Common myeloid progenitor, CD34-positive (primary cell): ENCODE measurements at regions not wholly inside any gene's neighbourhood (a gene's known extent, or its start where the extent isn't known, plus 50 kb on each side); places are given as distances from the start of the nearest gene placed in this dataset.
"Not testable (repeated sequence)": the region's sequence is repeated elsewhere in the genome, so short reads cannot be mapped to it uniquely, and the experiment has no call there.

Experiments used
- CTCF ChIA-PET: fragments of 350-600 bp; sonication (Branson Sonifier 250); formaldehyde crosslinking; loops from one replicate; lab custom pipeline; 2021; ENCODE audit warnings: antibody characterized with exemption; lab: Charles Lee
- POLR2A ChIA-PET: fragments of 350-600 bp; sonication (Branson Sonifier 250); formaldehyde crosslinking; loops from one replicate; lab custom pipeline; 2021; ENCODE audit warnings: antibody characterized with exemption; lab: Charles Lee
- DNase-seq, 3 donors: peaks; one replicate each; pipeline versions ENCODE4 v3.0.0 to v3.0.0-alpha.2; 2013
- H3K27ac ChIP-seq, 2 experiments: 1 replicate in 1 of 2; 2 replicates in 1 of 2; pipeline ENCODE4 v1.7.0; 2013; ENCODE audit warnings: inconsistent platforms in 2 of 2, low read length in 2 of 2, mild to moderate bottlenecking in 2 of 2, low read depth in 1 of 2, moderate library complexity in 1 of 2; ENCODE audit not compliant: severe bottlenecking in 2 of 2, insufficient read depth in 1 of 2, poor library complexity in 1 of 2
- H3K27me3 ChIP-seq, 5 experiments: replicated peaks in 2 of 5; 1 replicate in 3 of 5; 2 replicates in 2 of 5; pipeline versions ENCODE4 v1.6.1 to v1.7.0; 2013; ENCODE audit warnings: low read length in 4 of 5, mild to moderate bottlenecking in 2 of 5, moderate library complexity in 2 of 5, inconsistent platforms in 1 of 5; ENCODE audit not compliant: insufficient read depth in 5 of 5, control insufficient read depth in 4 of 5
- H3K36me3 ChIP-seq, 4 experiments: 1 replicate in 2 of 4; 2 replicates in 2 of 4; pipeline versions ENCODE4 v1.6.1 to v1.7.0; 2013; ENCODE audit warnings: low read length in 3 of 4, control low read depth in 1 of 4, mild to moderate bottlenecking in 1 of 4; ENCODE audit not compliant: control insufficient read depth in 4 of 4, insufficient read depth in 4 of 4
- H3K4me1 ChIP-seq, 4 experiments: 1 replicate in 3 of 4; 2 replicates in 1 of 4; pipeline versions ENCODE4 v1.6.1 to v1.7.1; 2013; ENCODE audit warnings: low read length in 3 of 4, mild to moderate bottlenecking in 3 of 4, control low read depth in 1 of 4, inconsistent platforms in 1 of 4, moderate library complexity in 1 of 4; ENCODE audit not compliant: control insufficient read depth in 4 of 4, insufficient read depth in 4 of 4; ENCODE audit errors: control extremely low read depth in 1 of 4
- H3K4me3 ChIP-seq, 7 experiments: 1 replicate in 4 of 7; 2 replicates in 3 of 7; pipeline versions ENCODE4 v1.5.1 to v1.7.0; 2013; ENCODE audit warnings: mild to moderate bottlenecking in 7 of 7, low read length in 6 of 7, moderate library complexity in 6 of 7, inconsistent platforms in 2 of 7, low read depth in 2 of 7, control low read depth in 1 of 7; ENCODE audit not compliant: insufficient read depth in 4 of 7, control insufficient read depth in 1 of 7; ENCODE audit errors: extremely low read depth in 1 of 7
- H3K9me3 ChIP-seq, 5 experiments: 1 replicate in 4 of 5; 2 replicates in 1 of 5; pipeline versions ENCODE4 v1.6.1 to v1.7.1; 2013; ENCODE audit warnings: low read length in 4 of 5, mild to moderate bottlenecking in 2 of 5, inconsistent platforms in 1 of 5, low read depth in 1 of 5, moderate library complexity in 1 of 5; ENCODE audit not compliant: control insufficient read depth in 4 of 5, insufficient read depth in 2 of 5; ENCODE audit errors: control extremely low read depth in 1 of 5
- WGBS: methylation state at CpG from one replicate; pipeline ENCODE4 v1.1.5; 2013; ENCODE audit not compliant: insufficient coverage; 5-methylcytosine and 5-hydroxymethylcytosine counted together

GRCh38 chr3:86887876-86888275, 103.1 kb downstream of the VGLL3 start:
- POLR2A ChIA-PET, result no interaction called here
- CTCF ChIA-PET, result no interaction called here
- Histone ChIP-seq H3K36me3 (no peaks in the 10 kb centered on the region), H3K9me3 (no peaks in the 10 kb centered on the region), H3K27me3 (no peaks in the 10 kb centered on the region), H3K4me1 (no peaks in the 10 kb centered on the region), H3K4me3 (no peak overlapping the region), H3K27ac (no peak overlapping the region)
- DNase-seq, result no peak

- ChIA-PET POLR2A (no interaction called here), CTCF (no interaction called here)
- no peak for DNase-seq
- no peak overlapping the region for H3K4me3 ChIP-seq
- no peak overlapping the region for H3K27ac ChIP-seq
- 100% methylated on average over 1 of the region's 6 CpGs for WGBS
- no peaks in the 10 kb centered on the region for H3K9me3 ChIP-seq
- H3K27me3 ChIP-seq, result no peaks in the 10 kb centered on the region
- H3K4me1 ChIP-seq, result no peaks in the 10 kb centered on the region
- no peaks in the 10 kb centered on the region for H3K36me3 ChIP-seq
Measured at GRCh38 chr3:86880066-86880465, 110.9 kb downstream of the VGLL3 start.

GRCh38 chr3:86876504-86877181, 114.3 kb downstream of the VGLL3 start:
- H3K27me3 ChIP-seq, CTCF ChIA-PET, DNase-seq, H3K27ac ChIP-seq, POLR2A ChIA-PET, H3K36me3 ChIP-seq, H3K4me3 ChIP-seq, H3K4me1 ChIP-seq, H3K9me3 ChIP-seq: not testable (repeated sequence)
- WGBS, result 65% methylated on average over 5 of the region's 5 CpGs

GRCh38 chr3:86874790-86875189, 116.2 kb downstream of the VGLL3 start:
- no CpG with 5 or more reads among the region's 1 CpG for WGBS
- CTCF ChIA-PET, H3K9me3 ChIP-seq, H3K4me3 ChIP-seq, H3K27ac ChIP-seq, DNase-seq, H3K27me3 ChIP-seq, H3K4me1 ChIP-seq, H3K36me3 ChIP-seq, POLR2A ChIA-PET: not testable (repeated sequence)

GRCh38 chr3:86869566-86869965, 121.4 kb downstream of the VGLL3 start:
- POLR2A ChIA-PET, result interaction anchor here (0.6 kb wide), 2 partner anchors 26 to 431 kb away, joined by 3 to 7 read pairs; no protein-coding TSS in a partner anchor
- Histone ChIP-seq H3K4me3 (no peak overlapping the region), H3K9me3 (no peaks in the 10 kb centered on the region), H3K27me3 (no peaks in the 10 kb centered on the region), H3K4me1 (no peaks in the 10 kb centered on the region), H3K27ac (no peak overlapping the region), H3K36me3 (no peaks in the 10 kb centered on the region)
- CTCF ChIA-PET, result no interaction called here
- 90% methylated on average over 2 of the region's 4 CpGs for WGBS
- no peak for DNase-seq

GRCh38 chr3:86867982-86868381, 123.0 kb downstream of the VGLL3 start:
- Histone ChIP-seq H3K27ac (no peak overlapping the region), H3K4me1 (no peaks in the 10 kb centered on the region), H3K4me3 (no peak overlapping the region), H3K9me3 (no peaks in the 10 kb centered on the region), H3K27me3 (no peaks in the 10 kb centered on the region), H3K36me3 (no peaks in the 10 kb centered on the region)
- CTCF ChIA-PET, result no interaction called here
- no CpG with 5 or more reads among the region's 2 CpGs for WGBS
- POLR2A ChIA-PET, result no interaction called here
- no peak for DNase-seq

GRCh38 chr3:86865506-86865905, 125.4 kb downstream of the VGLL3 start:
- no peaks in the 10 kb centered on the region for H3K9me3 ChIP-seq
- ChIA-PET CTCF (interaction anchor here (0.9 kb wide), 1 partner anchor 15 kb away, joined by 3 read pairs; no protein-coding TSS in a partner anchor), POLR2A (no interaction called here)
- 100% methylated on average over 1 of the region's 3 CpGs for WGBS
- H3K27me3 ChIP-seq, result no peaks in the 10 kb centered on the region
- no peak overlapping the region for H3K27ac ChIP-seq
- no peaks in the 10 kb centered on the region for H3K4me1 ChIP-seq
- no peak overlapping the region for H3K4me3 ChIP-seq
- H3K36me3 ChIP-seq, result no peaks in the 10 kb centered on the region
- DNase-seq, result no peak
